KMS-11 (cell line): ENCODE measurements at regions not wholly inside any gene's neighbourhood (a gene's known extent, or its start where the extent isn't known, plus 50 kb on each side); places are given as distances from the start of the nearest gene placed in this dataset.

Experiments
- H2AFZ ChIP-seq: fragments of 200-600 bp; sonication (generic); 2 replicates; pipeline ENCODE4 v1.6.1; 2016; ENCODE audit warnings: antibody characterized with exemption, mixed run types, low read depth
- H3K27ac ChIP-seq: fragments of 200-600 bp; sonication (generic); 2 replicates; pipeline ENCODE4 v1.6.1; 2016; ENCODE audit warnings: mild to moderate bottlenecking, mixed run types
- H3K27me3 ChIP-seq: fragments of 200-600 bp; sonication (generic); 2 replicates; pipeline ENCODE4 v1.6.1; 2017; ENCODE audit warnings: mild to moderate bottlenecking, low read depth, mixed run types, moderate library complexity; ENCODE audit not compliant: insufficient read depth
- H3K36me3 ChIP-seq: fragments of 200-600 bp; sonication (generic); 2 replicates; pipeline ENCODE4 v1.6.1; 2017; ENCODE audit warnings: mild to moderate bottlenecking, mixed run types; ENCODE audit not compliant: insufficient read depth
- H3K4me1 ChIP-seq: fragments of 200-600 bp; sonication (generic); 2 replicates; pipeline ENCODE4 v1.6.1; 2016; ENCODE audit warnings: mild to moderate bottlenecking, low read depth, mixed run types; ENCODE audit not compliant: poor library complexity, severe bottlenecking
- H3K4me2 ChIP-seq: fragments of 200-600 bp; sonication (generic); 2 replicates; pipeline ENCODE4 v1.7.0; 2016; ENCODE audit warnings: mild to moderate bottlenecking, mixed run types
- H3K4me3 ChIP-seq: fragments of 200-600 bp; sonication (generic); IDR thresholded peaks from 2 replicates; pipeline ENCODE4 v1.6.1; 2017; ENCODE audit warnings: low read depth, low read length, mixed read lengths; ENCODE audit not compliant: insufficient read depth
- H3K79me2 ChIP-seq: fragments of 200-600 bp; sonication (generic); 2 replicates; pipeline ENCODE4 v1.6.1; 2016; ENCODE audit warnings: low read depth, mixed run types; ENCODE audit not compliant: insufficient read depth
- H3K9ac ChIP-seq: fragments of 200-600 bp; sonication (generic); 2 replicates; pipeline ENCODE4 v1.6.1; 2016; ENCODE audit warnings: mild to moderate bottlenecking, mixed run types
- H4K20me1 ChIP-seq: fragments of 200-600 bp; sonication (generic); 2 replicates; pipeline ENCODE4 v1.6.1; 2016; ENCODE audit warnings: mild to moderate bottlenecking, mixed run types; ENCODE audit not compliant: insufficient read depth
- TF ChIP-seq, protein P1 (sequence below): fragments of 200-600 bp; sonication (generic); conservative IDR thresholded peaks from 2 replicates; pipeline ENCODE4 v1.6.1; 2017; ENCODE audit warnings: low read depth, mild to moderate bottlenecking, antibody characterized with exemption, low read length, moderate library complexity, mixed read lengths

DNA sequence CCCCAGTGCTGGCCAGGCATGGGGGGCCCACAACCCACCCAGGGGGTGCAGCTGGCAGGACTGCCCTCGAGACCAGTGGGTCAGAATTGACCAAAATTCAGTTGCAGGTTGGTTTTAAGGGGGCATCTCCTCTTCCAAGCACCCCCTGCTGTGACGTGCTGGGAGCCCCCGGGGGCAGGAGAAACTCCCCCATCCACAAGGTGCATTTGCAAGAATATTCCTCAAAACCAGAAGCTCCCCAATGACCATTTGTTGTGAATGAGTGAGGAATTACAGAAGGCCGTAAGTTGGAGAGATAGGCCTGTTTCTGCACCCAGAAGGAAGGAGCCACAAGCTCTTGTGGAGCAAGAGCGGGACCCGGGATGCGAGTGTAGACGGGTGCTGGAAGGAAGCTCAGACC lies 414.5 kb downstream of the BRD1 start:
- no peaks in the 10 kb centered on the region for H3K79me2 ChIP-seq
- no peaks in the 10 kb centered on the region for H3K4me1 ChIP-seq
- H3K36me3 ChIP-seq = no peaks in the 10 kb centered on the region
- peaks cover 3% of the 10 kb centered on the region; the same call in 1 of the 2 replicates for H3K27me3 ChIP-seq
- H3K4me2 ChIP-seq = no peak overlapping the region
- TF ChIP-seq, protein P1, sequence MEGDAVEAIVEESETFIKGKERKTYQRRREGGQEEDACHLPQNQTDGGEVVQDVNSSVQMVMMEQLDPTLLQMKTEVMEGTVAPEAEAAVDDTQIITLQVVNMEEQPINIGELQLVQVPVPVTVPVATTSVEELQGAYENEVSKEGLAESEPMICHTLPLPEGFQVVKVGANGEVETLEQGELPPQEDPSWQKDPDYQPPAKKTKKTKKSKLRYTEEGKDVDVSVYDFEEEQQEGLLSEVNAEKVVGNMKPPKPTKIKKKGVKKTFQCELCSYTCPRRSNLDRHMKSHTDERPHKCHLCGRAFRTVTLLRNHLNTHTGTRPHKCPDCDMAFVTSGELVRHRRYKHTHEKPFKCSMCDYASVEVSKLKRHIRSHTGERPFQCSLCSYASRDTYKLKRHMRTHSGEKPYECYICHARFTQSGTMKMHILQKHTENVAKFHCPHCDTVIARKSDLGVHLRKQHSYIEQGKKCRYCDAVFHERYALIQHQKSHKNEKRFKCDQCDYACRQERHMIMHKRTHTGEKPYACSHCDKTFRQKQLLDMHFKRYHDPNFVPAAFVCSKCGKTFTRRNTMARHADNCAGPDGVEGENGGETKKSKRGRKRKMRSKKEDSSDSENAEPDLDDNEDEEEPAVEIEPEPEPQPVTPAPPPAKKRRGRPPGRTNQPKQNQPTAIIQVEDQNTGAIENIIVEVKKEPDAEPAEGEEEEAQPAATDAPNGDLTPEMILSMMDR = no peak
- no peaks in the 10 kb centered on the region for H4K20me1 ChIP-seq
- H3K4me3 ChIP-seq = no peak overlapping the region
- H3K27ac ChIP-seq = no peak overlapping the region
- no peak overlapping the region for H2AFZ ChIP-seq
- H3K9ac ChIP-seq = no peak overlapping the region

DNA sequence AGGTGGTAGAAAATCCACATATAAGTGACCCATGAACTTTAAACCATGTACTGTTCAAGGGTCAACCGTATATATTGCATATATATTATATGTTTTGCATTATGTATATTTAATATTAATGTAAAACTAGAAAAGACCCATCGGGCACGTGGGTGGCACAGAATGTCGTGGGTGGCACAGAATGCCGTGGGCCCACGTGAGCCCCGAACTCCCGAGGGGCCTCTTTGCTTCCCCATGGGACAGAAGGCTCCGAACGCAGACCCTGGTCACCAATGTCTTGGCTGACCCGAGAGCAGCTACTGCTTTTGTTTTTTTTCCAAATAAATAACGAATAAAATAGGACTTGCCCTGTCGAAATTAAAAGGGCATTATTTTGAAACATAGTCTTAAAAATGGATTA lies 415.4 kb downstream of the BRD1 start:
- Histone ChIP-seq H2AFZ (no peak overlapping the region), H3K9ac (no peak overlapping the region), H3K4me2 (no peak overlapping the region), H4K20me1 (no peaks in the 10 kb centered on the region), H3K4me3 (no peak overlapping the region), H3K27ac (no peak overlapping the region), H3K36me3 (no peaks in the 10 kb centered on the region), H3K27me3 (peaks cover 3% of the 10 kb centered on the region; the same call in 1 of the 2 replicates), H3K4me1 (no peaks in the 10 kb centered on the region), H3K79me2 (no peaks in the 10 kb centered on the region)
- TF ChIP-seq, protein P1 = no peak

DNA sequence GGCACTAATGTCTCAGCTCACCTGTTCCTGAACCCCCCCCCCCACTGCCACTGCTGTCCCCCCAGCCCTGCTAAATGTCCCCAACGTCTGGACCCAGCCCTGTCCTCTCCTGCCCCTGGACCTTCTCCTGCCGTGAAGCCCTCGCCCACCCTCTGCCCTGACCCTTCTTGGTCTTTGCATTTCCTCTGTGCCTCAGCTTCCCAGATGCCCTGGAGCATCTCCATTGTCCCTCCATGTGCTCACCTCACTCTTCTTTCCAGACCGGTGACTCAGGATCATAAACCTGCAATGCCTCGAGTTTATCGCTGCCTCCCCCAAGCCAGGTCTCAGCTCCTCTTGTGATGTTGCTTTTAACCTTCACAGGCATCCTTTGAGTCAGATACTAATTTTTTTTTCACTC lies 416.4 kb downstream of the BRD1 start:
- no peaks in the 10 kb centered on the region for H3K36me3 ChIP-seq
- H3K79me2 ChIP-seq = no peaks in the 10 kb centered on the region
- no peak overlapping the region for H3K4me3 ChIP-seq
- H3K4me1 ChIP-seq = no peaks in the 10 kb centered on the region
- no peak overlapping the region for H2AFZ ChIP-seq
- H3K27me3 ChIP-seq = no peaks in the 10 kb centered on the region; the same call in 1 of the 2 replicates
- H3K9ac ChIP-seq = no peak overlapping the region
- TF ChIP-seq, protein P1 = no peak
- no peak overlapping the region for H3K4me2 ChIP-seq
- H4K20me1 ChIP-seq = no peaks in the 10 kb centered on the region
- H3K27ac ChIP-seq = no peak overlapping the region

DNA sequence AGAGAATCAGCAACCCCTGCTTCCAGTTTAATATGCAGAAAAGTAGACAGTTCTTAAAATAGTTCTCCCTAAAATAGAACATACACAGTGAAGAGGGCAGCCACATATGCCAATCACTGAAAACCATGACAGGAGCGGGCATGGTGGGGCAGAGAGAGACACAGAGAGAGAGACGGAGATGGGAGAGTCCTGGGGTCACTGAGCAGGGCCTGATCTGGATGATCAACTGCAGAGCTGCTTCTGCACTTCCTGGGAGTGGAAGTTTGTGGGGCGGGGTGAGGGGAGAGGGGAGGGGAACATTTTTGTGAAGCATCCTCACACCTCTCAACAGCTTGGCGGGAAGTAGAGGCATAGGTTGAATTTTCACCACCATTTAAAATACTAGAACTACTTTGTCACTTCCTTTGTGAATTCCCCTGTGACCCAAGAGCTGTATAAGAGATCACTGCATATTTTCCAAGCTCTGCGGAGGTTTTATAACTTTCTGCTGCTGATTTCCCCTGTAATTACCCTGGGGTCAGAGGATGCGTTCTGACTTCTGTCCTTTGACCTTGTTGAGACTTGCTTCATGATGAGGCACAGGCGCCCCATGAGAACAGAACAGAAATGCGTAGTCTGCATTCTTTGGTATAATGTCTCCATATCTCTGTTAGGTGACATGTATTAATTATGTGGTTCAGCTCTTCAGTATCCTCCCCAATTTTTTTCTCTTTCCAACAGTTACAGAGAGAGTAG lies 419.4 kb downstream of the BRD1 start:
- no peak overlapping the region for H3K4me3 ChIP-seq
- no peaks in the 10 kb centered on the region for H4K20me1 ChIP-seq
- no peaks in the 10 kb centered on the region for H3K79me2 ChIP-seq
- TF ChIP-seq, protein P1 = no peak
- no peaks in the 10 kb centered on the region; the same call in 1 of the 2 replicates for H3K27me3 ChIP-seq
- no peak overlapping the region for H3K27ac ChIP-seq
- no peak overlapping the region for H3K9ac ChIP-seq
- no peak overlapping the region for H2AFZ ChIP-seq
- H3K36me3 ChIP-seq = no peaks in the 10 kb centered on the region
- H3K4me1 ChIP-seq = no peaks in the 10 kb centered on the region
- H3K4me2 ChIP-seq = no peak overlapping the region
